GM18873 (cell line): ENCODE measurements at regions not wholly inside any gene's neighbourhood (a gene's known extent, or its start where the extent isn't known, plus 50 kb on each side); places are given as distances from the start of the nearest gene placed in this dataset.
"Not testable (repeated sequence)": the region's sequence is repeated elsewhere in the genome, so short reads cannot be mapped to it uniquely, and the experiment has no call there.

Source experiments
- ATAC-seq: cut with Tn5 transposase; IDR thresholded peaks from one replicate; pipeline ENCODE4 v1.9.1; 2021; ENCODE audit warnings: mild to moderate bottlenecking, moderate library complexity, moderate number of reproducible peaks; ENCODE audit not compliant: unreplicated experiment, low FRiP score

DNA sequence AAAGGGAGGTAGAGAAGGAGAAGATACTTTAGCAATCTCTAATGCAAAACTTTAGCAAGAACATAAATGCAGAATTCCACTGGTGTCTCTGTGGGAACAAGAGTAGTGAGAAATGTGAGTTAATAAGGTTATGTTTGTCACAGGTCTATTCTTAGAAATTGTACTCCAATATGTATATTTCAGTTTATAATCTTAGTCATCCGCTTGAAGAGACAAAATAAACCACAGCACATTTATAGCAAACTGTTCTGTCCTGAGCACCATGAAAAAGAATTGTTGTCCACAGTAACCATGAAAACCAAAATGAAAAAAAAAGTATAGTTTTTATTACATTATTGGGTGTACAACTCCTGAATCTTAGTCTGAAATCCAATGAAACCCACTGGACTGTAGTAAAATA, 93.6 kb upstream of the TSLP start:
- ATAC-seq: no peak

DNA sequence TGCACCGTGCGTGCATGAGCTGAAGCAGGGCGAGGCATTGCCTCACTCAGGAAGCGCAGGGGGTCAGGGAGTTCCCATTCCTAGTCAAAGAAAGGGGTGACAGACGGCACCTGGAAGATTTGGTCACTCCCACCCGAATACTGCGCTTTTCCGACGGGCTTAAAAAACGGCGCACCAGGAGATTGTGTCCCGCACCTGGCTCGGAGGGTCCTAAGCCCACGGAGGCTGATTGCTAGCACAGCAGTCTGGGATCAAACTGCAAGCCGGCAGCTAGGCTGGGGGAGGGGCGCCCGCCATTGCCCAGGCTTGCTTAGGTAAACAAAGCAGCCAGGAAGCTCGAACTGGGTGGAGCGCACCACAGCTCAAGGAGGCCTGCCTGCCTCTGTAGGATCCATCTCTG, 85.6 kb upstream of the TSLP start:
- ATAC-seq: not testable (repeated sequence)

DNA sequence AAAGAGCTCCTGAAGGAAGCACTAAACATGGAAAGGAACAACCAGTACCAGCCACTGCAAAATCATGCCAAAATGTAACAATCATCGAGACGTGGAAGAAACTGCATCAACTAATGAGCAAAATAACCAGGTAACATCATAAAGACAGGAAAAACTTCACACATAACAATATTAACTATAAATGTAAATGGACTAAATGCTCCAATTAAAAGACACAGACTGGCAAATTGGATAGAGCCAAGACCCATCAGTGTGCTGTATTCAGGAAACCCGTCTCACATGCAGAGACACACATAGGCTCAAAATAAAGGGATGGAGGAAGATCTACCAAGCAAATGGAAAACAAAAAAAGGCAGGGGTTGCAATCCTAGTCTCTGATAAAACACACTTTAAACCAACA, 83.9 kb upstream of the TSLP start:
- not testable (repeated sequence) for ATAC-seq

DNA sequence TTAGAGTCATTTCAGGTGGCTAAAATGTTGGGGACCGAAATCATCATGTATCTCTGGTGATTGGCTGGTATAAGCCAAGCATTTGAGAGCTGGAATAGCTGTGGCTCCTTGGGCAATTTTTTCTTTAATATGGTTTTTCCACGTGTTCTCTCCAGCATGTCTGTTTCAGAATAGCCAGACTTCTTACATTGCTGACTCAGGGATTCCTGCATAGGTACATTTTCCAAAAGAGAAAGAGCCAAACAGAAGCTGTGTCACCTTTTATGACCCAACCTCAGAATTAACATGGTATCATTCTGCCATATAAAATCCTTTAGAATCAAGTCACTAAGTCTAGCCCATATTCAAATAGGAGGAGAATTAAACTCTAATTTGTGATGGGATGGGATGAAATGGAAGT, 74.8 kb upstream of the TSLP start:
- no peak for ATAC-seq

DNA sequence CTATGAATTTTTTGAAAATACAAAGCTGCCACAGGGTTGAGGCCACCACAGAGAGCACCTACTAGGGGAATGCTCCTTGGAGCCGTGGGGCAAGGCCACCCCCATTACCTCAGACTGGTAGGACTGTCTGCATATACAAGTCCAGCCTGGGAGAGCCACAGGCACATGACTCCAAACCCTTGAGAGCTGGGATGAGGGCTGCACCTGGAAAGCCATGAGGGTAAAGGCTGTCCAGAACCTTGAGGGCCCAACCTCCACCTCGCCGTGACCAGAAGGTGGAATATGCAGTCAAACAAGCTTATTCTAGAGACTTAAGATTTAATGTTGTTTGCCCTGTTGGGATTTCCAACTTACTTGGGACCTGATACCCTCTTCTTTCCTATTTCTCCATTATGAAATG, 69.5 kb upstream of the TSLP start:
- no peak for ATAC-seq

DNA sequence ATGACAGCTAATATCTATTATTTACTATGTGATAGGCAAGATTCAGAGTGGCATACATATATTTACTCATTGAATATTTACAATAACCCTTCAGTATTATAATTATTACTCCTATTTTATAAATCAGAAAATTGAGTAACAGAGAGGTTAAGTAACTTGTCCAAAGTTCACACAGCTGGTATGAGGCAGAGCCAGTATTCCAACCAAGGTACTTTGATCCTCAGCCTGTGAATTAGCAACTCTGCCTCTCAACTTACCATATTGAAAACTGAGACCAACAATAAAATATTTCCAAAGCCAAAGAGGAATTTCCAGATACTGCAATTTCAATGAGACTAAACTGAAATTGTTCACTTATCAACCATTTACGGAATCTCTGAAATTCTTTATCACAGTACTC, 67.9 kb upstream of the TSLP start:
- ATAC-seq: no peak

DNA sequence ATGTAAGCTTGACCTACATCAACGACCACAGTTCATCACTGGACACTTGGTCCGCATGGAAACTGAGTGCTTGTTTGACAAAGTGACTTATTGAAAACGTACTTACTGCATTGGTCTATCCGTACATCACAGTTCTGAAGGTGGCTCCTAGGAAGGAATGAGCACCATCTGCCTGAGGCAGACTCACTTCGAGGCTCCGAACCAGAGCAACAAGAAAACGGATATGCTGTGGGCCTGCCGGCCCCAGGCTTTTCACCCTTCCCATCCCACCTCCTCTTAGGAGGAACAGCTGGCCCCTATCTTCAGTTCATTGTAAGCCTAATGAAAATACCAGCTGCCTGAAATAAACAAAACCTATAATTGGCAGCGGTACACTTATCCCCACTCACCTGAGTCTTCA, 67.2 kb upstream of the TSLP start:
- ATAC-seq: no peak

DNA sequence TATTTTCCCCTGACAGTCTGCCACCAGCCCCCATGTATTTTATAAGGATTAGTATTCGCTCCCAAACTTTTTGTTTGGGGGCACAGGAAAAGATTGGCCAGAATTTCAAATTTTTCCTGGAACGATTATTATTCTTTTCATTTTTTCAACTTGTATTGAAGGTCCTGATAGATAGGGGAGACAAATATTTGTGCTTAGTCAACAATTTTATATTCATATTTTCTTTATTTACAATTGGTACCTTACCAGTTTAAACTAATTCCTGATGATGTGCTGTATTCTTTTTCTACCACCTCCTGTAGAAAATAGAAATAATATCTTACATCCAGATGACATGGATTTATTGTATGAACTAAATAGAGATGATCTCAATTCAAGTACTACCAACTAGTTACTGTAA, 60.7 kb upstream of the TSLP start:
- ATAC-seq: no peak

DNA sequence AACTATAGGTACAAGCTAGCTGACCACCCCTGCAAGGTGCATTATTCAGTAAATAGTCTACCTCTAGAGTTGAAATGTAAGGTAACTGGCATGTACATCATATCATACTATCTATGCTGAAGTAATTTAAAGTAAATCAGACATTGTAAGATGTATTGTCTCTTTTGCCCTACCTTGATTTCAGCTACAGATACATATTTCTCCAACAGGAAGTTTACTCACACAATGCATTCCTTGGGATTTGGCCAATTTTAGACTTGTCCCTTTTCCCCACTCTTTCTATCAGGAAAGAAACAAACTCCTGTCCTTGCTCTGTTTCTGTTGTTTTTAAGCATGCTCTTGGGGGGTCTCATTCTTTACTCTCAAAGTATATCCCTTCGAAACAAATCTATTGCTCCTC, 58.5 kb upstream of the TSLP start:
- ATAC-seq: no peak

DNA sequence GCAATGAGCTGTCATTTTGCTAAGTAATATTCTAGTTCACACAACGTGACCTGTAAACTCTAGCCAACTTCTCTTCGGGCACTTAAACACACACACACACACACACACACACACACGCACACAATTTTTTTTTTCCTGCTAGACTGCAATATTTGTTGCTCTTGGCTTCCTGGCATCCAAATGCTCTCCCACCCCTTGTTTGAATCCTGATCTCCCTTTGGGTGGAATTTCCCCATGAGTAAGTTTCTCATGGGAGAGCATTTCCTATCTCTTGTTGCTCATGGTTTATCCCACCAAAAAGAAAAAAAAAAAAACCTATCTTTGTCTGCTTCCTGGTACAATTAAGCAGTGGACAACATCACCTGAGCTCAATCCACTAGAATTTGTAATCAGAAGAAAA, 54.7 kb upstream of the TSLP start:
- no peak for ATAC-seq

DNA sequence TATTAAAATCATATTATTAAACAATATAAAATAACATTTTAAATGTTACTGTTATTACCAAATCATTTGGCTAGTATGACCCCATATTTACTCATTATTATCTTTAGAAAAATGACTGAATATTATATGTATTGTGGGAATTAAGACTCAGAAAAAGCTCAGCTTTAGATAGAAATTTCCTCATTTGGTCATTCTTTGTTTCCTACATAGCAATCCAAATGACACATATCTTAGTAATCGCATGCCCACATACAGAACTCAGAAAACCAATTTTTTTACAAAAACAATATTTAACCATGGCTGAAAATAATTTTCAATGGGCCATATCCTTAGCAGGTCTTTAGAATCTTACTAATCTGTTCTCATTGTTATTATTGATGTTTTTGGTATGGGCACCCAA, 53.8 kb upstream of the TSLP start:
- no peak for ATAC-seq
